SK-N-SH (cell line): ENCODE measurements at regions not wholly inside any gene's neighbourhood (a gene's known extent, or its start where the extent isn't known, plus 50 kb on each side); places are given as distances from the start of the nearest gene placed in this dataset.

ENCODE experiments used
- CTCF ChIA-PET: fragments of 300-600, 350-600 bp; formaldehyde crosslinking; extraction: SDS; loops from one replicate; lab custom pipeline; 2021; lab: Yijun Ruan, JAX
- POLR2A ChIA-PET: fragments of 350-600 bp; sonication (Branson Sonifier 250); formaldehyde crosslinking; extraction: SDS; loops from one replicate; lab custom pipeline; 2020; ENCODE audit warnings: antibody characterized with exemption, inconsistent platforms; lab: Yijun Ruan, JAX
- DNase-seq: peaks from one replicate; pipeline ENCODE4 v3.0.0; 2012
- H2AFZ ChIP-seq: fragments of 200-600 bp; sonication (generic); 2 replicates; pipeline ENCODE4 v1.8.1; 2016; ENCODE audit warnings: antibody characterized with exemption, mild to moderate bottlenecking, low read depth
- H3F3A ChIP-seq: fragments of 200-600 bp; sonication (generic); replicated peaks from 2 replicates; pipeline ENCODE3; 2016; ENCODE audit warnings: antibody characterized with exemption, mild to moderate bottlenecking; ENCODE audit not compliant: insufficient read depth
- H3K27ac ChIP-seq, 2 experiments: fragments of 200-500 bp in 1 of 2; fragments of 200-600 bp in 1 of 2; sonication (Bioruptor generic) in 1 of 2; sonication (generic), shearing (Covaris generic) in 1 of 2; 2 replicates each; pipeline versions ENCODE4 v1.5.1 to v1.6.1; 2014 to 2016; ENCODE audit warnings: low read depth in 2 of 2, inconsistent platforms in 1 of 2, low read length in 1 of 2, mild to moderate bottlenecking in 1 of 2, mixed read lengths in 1 of 2
- H3K27me3 ChIP-seq: fragments of 200-600 bp; sonication (generic), shearing (Covaris generic); 2 replicates; pipeline ENCODE4 v1.6.1; 2016; ENCODE audit warnings: mixed run types; ENCODE audit not compliant: insufficient read depth
- H3K36me3 ChIP-seq, 2 experiments: fragments of 200-500 bp in 1 of 2; fragments of 200-600 bp in 1 of 2; sonication (Bioruptor generic) in 1 of 2; sonication (generic) in 1 of 2; replicated peaks in 1 of 2; 2 replicates each; pipeline versions ENCODE3 to v1.5.1; 2014 to 2016; ENCODE audit warnings: low read length in 1 of 2, mild to moderate bottlenecking in 1 of 2; ENCODE audit not compliant: insufficient read depth in 2 of 2, control insufficient read depth in 1 of 2
- H3K4me1 ChIP-seq, 2 experiments: fragments of 200-500 bp in 1 of 2; fragments of 200-600 bp in 1 of 2; sonication (Bioruptor generic) in 1 of 2; sonication (generic), shearing (Covaris generic) in 1 of 2; 2 replicates each; pipeline versions ENCODE4 v1.5.1 to v1.6.1; 2014 to 2016; ENCODE audit warnings: low read depth in 1 of 2, low read length in 1 of 2, mixed run types in 1 of 2; ENCODE audit not compliant: insufficient read depth in 2 of 2, control insufficient read depth in 1 of 2
- H3K4me2 ChIP-seq: fragments of 200-600 bp; sonication (generic), shearing (Covaris generic); 2 replicates; pipeline ENCODE4 v1.6.1; 2017; ENCODE audit warnings: mixed run types
- H3K4me3 ChIP-seq, 2 experiments: fragments of 200-500 bp in 1 of 2; fragments of 200-600 bp in 1 of 2; sonication (Bioruptor generic) in 1 of 2; sonication (generic), shearing (Covaris generic) in 1 of 2; 2 replicates each; pipeline versions ENCODE4 v1.5.1 to v1.8.1; 2014 to 2016; ENCODE audit warnings: low read depth in 2 of 2, inconsistent platforms in 1 of 2, low read length in 1 of 2, mild to moderate bottlenecking in 1 of 2, mixed read lengths in 1 of 2, moderate library complexity in 1 of 2
- H3K79me2 ChIP-seq: fragments of 200-600 bp; sonication (generic); 2 replicates; pipeline ENCODE4 v1.8.1; 2017; ENCODE audit warnings: mild to moderate bottlenecking; ENCODE audit not compliant: insufficient read depth
- H3K9ac ChIP-seq: fragments of 200-600 bp; sonication (generic); 2 replicates; pipeline ENCODE4 v1.6.1; 2017; ENCODE audit warnings: mixed run types
- H3K9me2 ChIP-seq: fragments of 200-600 bp; sonication (generic); 2 replicates; pipeline ENCODE4 v1.6.1; 2017; ENCODE audit warnings: mixed run types
- H3K9me3 ChIP-seq: fragments of 200-600 bp; sonication (generic); 2 replicates; pipeline ENCODE4 v1.6.1; 2017; ENCODE audit warnings: mixed run types, mild to moderate bottlenecking, moderate library complexity
- H4K20me1 ChIP-seq: fragments of 200-600 bp; sonication (generic); 2 replicates; pipeline ENCODE4 v1.6.1; 2017; ENCODE audit warnings: mild to moderate bottlenecking, mixed run types; ENCODE audit not compliant: insufficient read depth
- CHD2 ChIP-seq: fragments of 150-350 bp; IDR thresholded peaks from 2 replicates; pipeline ENCODE4 v1.6.1; 2018; ENCODE audit warnings: low read length; ENCODE audit not compliant: partially characterized antibody
- CTCF ChIP-seq: fragments of 200-600 bp; sonication (generic); IDR thresholded peaks from 2 replicates; pipeline ENCODE4 v1.6.1; 2017; ENCODE audit warnings: antibody characterized with exemption, mild to moderate bottlenecking, moderate library complexity
- EP300 ChIP-seq, 2 experiments: IDR thresholded peaks; 2 replicates each; pipeline versions ENCODE4 v1.4.0 to v1.6.1; 2012; ENCODE audit warnings: borderline replicate concordance in 1 of 2, low read depth in 1 of 2, low read length in 1 of 2
- FOSL2 ChIP-seq: IDR thresholded peaks from 2 replicates; pipeline ENCODE4 v1.4.0; 2012; ENCODE audit warnings: low read depth, mild to moderate bottlenecking, moderate library complexity, borderline replicate concordance
- FOXJ3 ChIP-seq: sonication (generic); formaldehyde crosslinking; IDR thresholded peaks from 2 replicates; pipeline ENCODE4 v1.5.1; 2020; ENCODE audit warnings: mild to moderate bottlenecking, missing genetic modification reagents
- FOXM1 ChIP-seq: IDR thresholded peaks from 2 replicates; pipeline ENCODE4 v1.4.0; 2012; ENCODE audit warnings: low read depth, mild to moderate bottlenecking
- GABPA ChIP-seq: IDR thresholded peaks from 2 replicates; pipeline ENCODE4 v1.4.0; 2012; ENCODE audit warnings: low read depth, mild to moderate bottlenecking
- IRF3 ChIP-seq: fragments of 150-350 bp; IDR thresholded peaks from 2 replicates; pipeline ENCODE4 v1.6.1; 2016; ENCODE audit warnings: mild to moderate bottlenecking, low read depth, low read length
- MAX ChIP-seq: IDR thresholded peaks from 2 replicates; pipeline ENCODE4 v1.4.0; 2012; ENCODE audit warnings: low read depth
- MXI1 ChIP-seq: IDR thresholded peaks from 2 replicates; pipeline ENCODE4 v1.6.1; 2012; ENCODE audit warnings: mild to moderate bottlenecking, low read depth, low read length, improper control_type of control experiment
- NRF1 ChIP-seq: IDR thresholded peaks from 2 replicates; pipeline ENCODE4 v1.6.1; 2012; ENCODE audit warnings: low read depth, mild to moderate bottlenecking, low read length
- RCOR1 ChIP-seq: fragments of 150-350 bp; IDR thresholded peaks from 2 replicates; pipeline ENCODE4 v1.6.1; 2017; ENCODE audit warnings: antibody characterized with exemption, low read length
- REST ChIP-seq: IDR thresholded peaks from 2 replicates; pipeline ENCODE4 v1.6.1; 2012; ENCODE audit warnings: mild to moderate bottlenecking, low read depth, low read length, moderate library complexity
- RXRA ChIP-seq: IDR thresholded peaks from 2 replicates; pipeline ENCODE4 v1.4.0; 2012; ENCODE audit warnings: low read depth, mild to moderate bottlenecking, borderline replicate concordance
- TAF1 ChIP-seq: IDR thresholded peaks from 2 replicates; pipeline ENCODE4 v1.6.1; 2012; ENCODE audit warnings: low read depth, mild to moderate bottlenecking, low read length, moderate library complexity, borderline replicate concordance
- TCF12 ChIP-seq: IDR thresholded peaks from 2 replicates; pipeline ENCODE4 v1.4.0; 2012
- TEAD4 ChIP-seq: IDR thresholded peaks from 2 replicates; pipeline ENCODE4 v1.4.0; 2012; ENCODE audit warnings: mild to moderate bottlenecking, borderline replicate concordance; ENCODE audit not compliant: insufficient read depth
- USF1 ChIP-seq: IDR thresholded peaks from 2 replicates; pipeline ENCODE4 v1.4.0; 2012; ENCODE audit warnings: low read depth, borderline replicate concordance
- USF2 ChIP-seq: fragments of 150-350 bp; IDR thresholded peaks from 2 replicates; pipeline ENCODE4 v1.6.1; 2017; ENCODE audit warnings: antibody characterized with exemption, low read length, low read depth, borderline replicate concordance
- ZBTB33 ChIP-seq: IDR thresholded peaks from 2 replicates; pipeline ENCODE4 v1.4.0; 2012; ENCODE audit warnings: low read depth, borderline replicate concordance
- WGBS: methylation state at CpG from one replicate; pipeline ENCODE4 v1.1.6; 2017; ENCODE audit warnings: low lambda C conversion rate; 5-methylcytosine and 5-hydroxymethylcytosine counted together

- Histone ChIP-seq H3K9ac (no peak overlapping the region), H3F3A (peaks cover 1% of the 10 kb centered on the region), H3K4me1 (peaks cover 9 to 11% of the 10 kb centered on the region in 2 experiments; a peak in 3 of 4 replicates), H3K9me3 (no peaks in the 10 kb centered on the region), H3K4me3 (no peak overlapping the region), H4K20me1 (no peaks in the 10 kb centered on the region), H2AFZ (no peak overlapping the region), H3K79me2 (no peaks in the 10 kb centered on the region), H3K36me3 (no peaks in the 10 kb centered on the region), H3K27me3 (no peaks in the 10 kb centered on the region; the same call in 1 of the 2 replicates), H3K9me2 (no peaks in the 10 kb centered on the region), H3K4me2 (no peak overlapping the region), H3K27ac (no peak overlapping the region)
- TF ChIP-seq MAX (no peak), CHD2 (no peak), MXI1 (no peak), FOXJ3 (CRISPR knock-in tag) (no peak), REST (no peak), RCOR1 (no peak), TAF1 (no peak), NRF1 (no peak), USF1 (no peak), ZBTB33 (no peak), EP300 (IDR thresholded peaks at IDR 0.05; ENCODE audit: borderline replicate concordance in 1 of 2, low read depth in 1 of 2, low read length in 1 of 2) (no peak), CTCF (no peak), FOXM1 (no peak), FOSL2 (no peak), USF2 (no peak), GABPA (no peak), TEAD4 (no peak), IRF3 (no peak), RXRA (no peak), TCF12 (no peak)
- no peak for DNase-seq
- WGBS = 100% methylated on average over 4 of the region's 7 CpGs
- CTCF ChIA-PET = no interaction called here
- POLR2A ChIA-PET = no interaction called here
Observed at GRCh38 chr9:134504106-134504385, 137.6 kb upstream of the COL5A1 start.
